Colonic mucosa (tissue), 4 donors: ENCODE measurements at regions not wholly inside any gene's neighbourhood (a gene's known extent, or its start where the extent isn't known, plus 50 kb on each side); places are given as distances from the start of the nearest gene placed in this dataset.

Source experiments
- DNase-seq: peaks from one replicate; pipeline ENCODE4 v3.0.0-alpha.2; 2020
- H3K27ac ChIP-seq: fragments of 200-600 bp; one replicate; pipeline ENCODE4 v1.8.0; 2021
- H3K27me3 ChIP-seq: fragments of 200-600 bp; one replicate; pipeline ENCODE4 v1.8.0; 2021
- H3K36me3 ChIP-seq: fragments of 200-600 bp; one replicate; pipeline ENCODE4 v1.8.0; 2021
- H3K4me1 ChIP-seq: fragments of 200-600 bp; one replicate; pipeline ENCODE4 v1.8.0; 2021; ENCODE audit warnings: mild to moderate bottlenecking
- H3K4me3 ChIP-seq: fragments of 200-600 bp; one replicate; pipeline ENCODE4 v1.8.0; 2021
- H3K9ac ChIP-seq, 2 donors: one replicate each; pipeline ENCODE4 v1.7.0; 2013; ENCODE audit warnings: control low read depth in 2 of 2, low read depth in 2 of 2, low read length in 2 of 2
- H3K9me3 ChIP-seq: fragments of 200-600 bp; one replicate; pipeline ENCODE4 v1.8.0; 2021
- intact Hi-C: fragments of 100-400 bp; cut with DNase I; formaldehyde crosslinking; loops from one replicate; pipeline ENCODE4 v1.14.1; 2022
- TF ChIP-seq, protein P1 (sequence below): fragments of 200-600 bp; IDR thresholded peaks from one replicate; pipeline ENCODE4 v1.8.0; 2022; ENCODE audit warnings: antibody characterized with exemption, mild to moderate bottlenecking
- donor health status: healthy.
- donor health status: DM: no; HTN: no; CAD: no.
- donor health status: DM: no; HTN: no; CAD: no.

DNA sequence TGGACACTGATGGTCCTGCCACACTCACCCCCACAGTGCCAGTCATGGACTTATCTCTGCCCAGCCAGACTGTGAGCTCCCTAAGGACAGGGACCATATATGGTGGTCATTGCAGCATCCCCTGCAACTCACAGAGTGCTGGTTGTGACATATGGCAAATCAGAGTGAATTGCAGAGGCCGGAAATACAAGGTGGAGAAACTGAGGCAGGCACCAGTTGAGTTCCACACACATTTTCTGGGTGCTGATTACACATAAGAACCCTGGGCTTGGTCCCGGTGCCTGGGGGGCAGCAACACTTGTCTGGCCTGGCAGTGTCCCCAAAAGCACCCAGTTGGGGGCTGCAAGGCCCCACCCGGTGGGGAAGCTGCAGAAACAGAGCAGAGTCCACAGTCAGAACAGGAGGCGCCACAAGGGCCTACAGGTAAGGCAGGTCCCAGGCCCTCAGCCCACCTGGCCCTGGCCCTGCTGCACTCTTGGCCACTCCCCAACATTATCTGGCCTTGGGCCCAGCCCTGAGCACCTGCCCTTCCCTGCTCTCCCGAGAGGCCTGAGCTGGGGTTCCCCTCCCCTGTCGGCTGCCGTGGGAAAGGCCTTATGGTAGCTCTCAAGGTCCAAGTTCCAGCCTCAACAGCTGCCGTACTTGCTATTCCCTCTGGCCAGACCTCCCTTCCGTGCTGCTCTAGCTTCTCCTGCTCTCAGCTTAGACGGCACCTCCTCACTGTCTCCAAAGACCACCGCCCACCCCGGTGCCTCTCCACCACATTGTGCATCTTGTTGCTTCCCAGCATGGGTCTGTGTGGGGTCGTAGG is 140.8 kb upstream of the PTPN1 start:
- peak; percentile 93 for DNase-seq
- TF ChIP-seq, protein P1, sequence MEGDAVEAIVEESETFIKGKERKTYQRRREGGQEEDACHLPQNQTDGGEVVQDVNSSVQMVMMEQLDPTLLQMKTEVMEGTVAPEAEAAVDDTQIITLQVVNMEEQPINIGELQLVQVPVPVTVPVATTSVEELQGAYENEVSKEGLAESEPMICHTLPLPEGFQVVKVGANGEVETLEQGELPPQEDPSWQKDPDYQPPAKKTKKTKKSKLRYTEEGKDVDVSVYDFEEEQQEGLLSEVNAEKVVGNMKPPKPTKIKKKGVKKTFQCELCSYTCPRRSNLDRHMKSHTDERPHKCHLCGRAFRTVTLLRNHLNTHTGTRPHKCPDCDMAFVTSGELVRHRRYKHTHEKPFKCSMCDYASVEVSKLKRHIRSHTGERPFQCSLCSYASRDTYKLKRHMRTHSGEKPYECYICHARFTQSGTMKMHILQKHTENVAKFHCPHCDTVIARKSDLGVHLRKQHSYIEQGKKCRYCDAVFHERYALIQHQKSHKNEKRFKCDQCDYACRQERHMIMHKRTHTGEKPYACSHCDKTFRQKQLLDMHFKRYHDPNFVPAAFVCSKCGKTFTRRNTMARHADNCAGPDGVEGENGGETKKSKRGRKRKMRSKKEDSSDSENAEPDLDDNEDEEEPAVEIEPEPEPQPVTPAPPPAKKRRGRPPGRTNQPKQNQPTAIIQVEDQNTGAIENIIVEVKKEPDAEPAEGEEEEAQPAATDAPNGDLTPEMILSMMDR: no peak
- no peaks in the 10 kb centered on the region for H3K27me3 ChIP-seq
- H3K27ac ChIP-seq: peak overlapping the region; percentile 67
- H3K9ac ChIP-seq: peak overlapping the region in 1 of 2 donors; percentile 57
- no peaks in the 10 kb centered on the region for H3K9me3 ChIP-seq
- H3K4me3 ChIP-seq: no peak overlapping the region
- no peaks in the 10 kb centered on the region for H3K36me3 ChIP-seq
- intact Hi-C loops: loop anchor here (10.0 kb wide), 1 partner anchor 85 kb away; no protein-coding TSS in a partner anchor
- H3K4me1 ChIP-seq: no peaks in the 10 kb centered on the region

GRCh38 chr20:50370036-50370566 is 140.1 kb upstream of the PTPN1 start:
- no peak for DNase-seq
- no peaks in the 10 kb centered on the region for H3K36me3 ChIP-seq
- no peak overlapping the region for H3K4me3 ChIP-seq
- peak overlapping the region in 1 of 2 donors; percentile 57 for H3K9ac ChIP-seq
- H3K27ac ChIP-seq: peak overlapping the region; percentile 67
- no peaks in the 10 kb centered on the region for H3K9me3 ChIP-seq
- no peaks in the 10 kb centered on the region for H3K27me3 ChIP-seq
- H3K4me1 ChIP-seq: no peaks in the 10 kb centered on the region
- TF ChIP-seq, protein P1: no peak
- intact Hi-C loops: no loop called here

- Histone ChIP-seq H3K4me1 (no peaks in the 10 kb centered on the region), H3K9ac (no peak overlapping the region), H3K4me3 (no peak overlapping the region), H3K36me3 (no peaks in the 10 kb centered on the region), H3K27ac (no peak overlapping the region), H3K27me3 (no peaks in the 10 kb centered on the region), H3K9me3 (no peaks in the 10 kb centered on the region)
- DNase-seq: no peak
- TF ChIP-seq, protein P1: no peak
- intact Hi-C loops: no loop called here
These were observed 138.1 kb upstream of the PTPN1 start for GRCh38 chr20:50371878-50372769.

- H3K27ac ChIP-seq: no peak overlapping the region
- intact Hi-C loops: no loop called here
- no peaks in the 10 kb centered on the region for H3K36me3 ChIP-seq
- H3K9ac ChIP-seq: no peak overlapping the region
- DNase-seq: no peak
- no peaks in the 10 kb centered on the region for H3K9me3 ChIP-seq
- H3K4me1 ChIP-seq: no peaks in the 10 kb centered on the region
- no peak overlapping the region for H3K4me3 ChIP-seq
- TF ChIP-seq, protein P1: no peak
- no peaks in the 10 kb centered on the region for H3K27me3 ChIP-seq
These were observed 137.5 kb upstream of the PTPN1 start for GRCh38 chr20:50372770-50373088.

GRCh38 chr20:50373674-50374286 is 136.4 kb upstream of the PTPN1 start:
- intact Hi-C loops: no loop called here
- H3K4me1 ChIP-seq: no peaks in the 10 kb centered on the region

More at GRCh38 chr20:50373674-50374286, 136.4 kb upstream of the PTPN1 start:
- Histone ChIP-seq H3K36me3 (no peaks in the 10 kb centered on the region), H3K9ac (no peak overlapping the region), H3K9me3 (no peaks in the 10 kb centered on the region), H3K27ac (no peak overlapping the region), H3K4me3 (no peak overlapping the region), H3K27me3 (no peaks in the 10 kb centered on the region)
- TF ChIP-seq, protein P1: no peak
- DNase-seq: no peak
